GM21381 (cell line): ENCODE measurements at regions not wholly inside any gene's neighbourhood (a gene's known extent, or its start where the extent isn't known, plus 50 kb on each side); places are given as distances from the start of the nearest gene placed in this dataset.

Experiments used
- ATAC-seq: cut with Tn5 transposase; IDR thresholded peaks from one replicate; pipeline ENCODE4 v1.9.1; 2021; ENCODE audit warnings: mild to moderate bottlenecking, moderate library complexity; ENCODE audit not compliant: unreplicated experiment

- no peak for ATAC-seq
These were observed 129.4 kb downstream of the NUDT12 start for GRCh38 chr5:103433211-103433610.

- peak; percentile 76 for ATAC-seq
These were observed 133.7 kb downstream of the NUDT12 start for GRCh38 chr5:103428923-103429322.

- peak; percentile 43 for ATAC-seq
These were observed 134.1 kb downstream of the NUDT12 start for GRCh38 chr5:103428411-103428871.

- ATAC-seq = no peak
These were observed 135.3 kb downstream of the NUDT12 start for GRCh38 chr5:103427326-103427725.

GRCh38 chr5:103425686-103426454 is 136.7 kb downstream of the NUDT12 start:
- no peak for ATAC-seq

- no peak for ATAC-seq
These were observed 138.0 kb downstream of the NUDT12 start for GRCh38 chr5:103424453-103425205.

GRCh38 chr5:103424026-103424425 is 138.6 kb downstream of the NUDT12 start:
- no peak for ATAC-seq

GRCh38 chr5:103422756-103423155 is 139.8 kb downstream of the NUDT12 start:
- ATAC-seq = no peak

- no peak for ATAC-seq
These were observed 148.0 kb downstream of the NUDT12 start for GRCh38 chr5:103414604-103415003.

- no peak for ATAC-seq
These were observed 150.9 kb downstream of the NUDT12 start for GRCh38 chr5:103411711-103412110.

- peak; percentile 95 for ATAC-seq
These were observed 151.6 kb downstream of the MACIR start for GRCh38 chr5:103410172-103410571.

GRCh38 chr5:103409013-103409670 is 150.6 kb downstream of the MACIR start:
- ATAC-seq = no peak

- ATAC-seq = peak; percentile 47
These were observed 149.8 kb downstream of the MACIR start for GRCh38 chr5:103408408-103408807.

GRCh38 chr5:103407402-103407801 is 148.8 kb downstream of the MACIR start:
- no peak for ATAC-seq

GRCh38 chr5:103404483-103404882 is 145.9 kb downstream of the MACIR start:
- no peak for ATAC-seq

- ATAC-seq = no peak
These were observed 144.3 kb downstream of the MACIR start for GRCh38 chr5:103402851-103403250.

- ATAC-seq = no peak
These were observed 139.4 kb downstream of the MACIR start for GRCh38 chr5:103397739-103398581.

- no peak for ATAC-seq
These were observed 136.1 kb downstream of the MACIR start for GRCh38 chr5:103394676-103395075.

GRCh38 chr5:103393101-103393754 is 134.7 kb downstream of the MACIR start:
- ATAC-seq = no peak

- ATAC-seq = no peak
These were observed 133.1 kb downstream of the MACIR start for GRCh38 chr5:103391659-103392058.
